HG03066 (cell line): ENCODE measurements at regions not wholly inside any gene's neighbourhood (a gene's known extent, or its start where the extent isn't known, plus 50 kb on each side); places are given as distances from the start of the nearest gene placed in this dataset.

ENCODE experiments used
- ATAC-seq: cut with Tn5 transposase; IDR thresholded peaks from one replicate; pipeline ENCODE4 v1.9.1; 2021; ENCODE audit warnings: low read depth; ENCODE audit not compliant: unreplicated experiment

GRCh38 chr2:4354678-4355077 lies 651.3 kb downstream of the DCDC2C start:
- ATAC-seq = no peak

GRCh38 chr2:4356109-4356508 lies 652.7 kb downstream of the DCDC2C start:
- no peak for ATAC-seq

GRCh38 chr2:4356541-4356940 lies 653.2 kb downstream of the DCDC2C start:
- ATAC-seq = no peak

- ATAC-seq = no peak
Measured at GRCh38 chr2:4357121-4357520, 653.7 kb downstream of the DCDC2C start.

GRCh38 chr2:4358837-4359236 lies 655.5 kb downstream of the DCDC2C start:
- no peak for ATAC-seq

GRCh38 chr2:4368907-4369306 lies 665.5 kb downstream of the DCDC2C start:
- no peak for ATAC-seq

GRCh38 chr2:4369826-4370419 lies 666.5 kb downstream of the DCDC2C start:
- no peak for ATAC-seq

- ATAC-seq = no peak
Measured at GRCh38 chr2:4370422-4371090, 667.2 kb downstream of the DCDC2C start.

GRCh38 chr2:4381049-4381448 lies 677.7 kb downstream of the DCDC2C start:
- ATAC-seq = no peak

- ATAC-seq = no peak
Measured at GRCh38 chr2:4381773-4382172, 678.4 kb downstream of the DCDC2C start.

GRCh38 chr2:4391013-4391412 lies 687.6 kb downstream of the DCDC2C start:
- ATAC-seq = no peak

- ATAC-seq = no peak
Measured at GRCh38 chr2:4404363-4404762, 701.0 kb downstream of the DCDC2C start.

GRCh38 chr2:4408321-4408720 lies 704.9 kb downstream of the DCDC2C start:
- no peak for ATAC-seq

GRCh38 chr2:4412637-4413187 lies 709.3 kb downstream of the DCDC2C start:
- no peak for ATAC-seq

- ATAC-seq = no peak
Measured at GRCh38 chr2:4415171-4415570, 711.8 kb downstream of the DCDC2C start.

- no peak for ATAC-seq
Measured at GRCh38 chr2:4415810-4416413, 712.5 kb downstream of the DCDC2C start.

- no peak for ATAC-seq
Measured at GRCh38 chr2:4416431-4416830, 713.1 kb downstream of the DCDC2C start.

GRCh38 chr2:4417771-4418170 lies 714.4 kb downstream of the DCDC2C start:
- ATAC-seq = no peak

- ATAC-seq = no peak
Measured at GRCh38 chr2:4420032-4420431, 716.7 kb downstream of the DCDC2C start.

- no peak for ATAC-seq
Measured at GRCh38 chr2:4424153-4424552, 720.8 kb downstream of the DCDC2C start.

GRCh38 chr2:4427083-4427482 lies 723.7 kb downstream of the DCDC2C start:
- ATAC-seq = no peak

GRCh38 chr2:4445821-4446220 lies 742.4 kb downstream of the DCDC2C start:
- no peak for ATAC-seq
